ENCODE measurements at regions not wholly inside any gene's neighbourhood (a gene's known extent, or its start where the extent isn't known, plus 50 kb on each side); places are given as distances from the start of the nearest gene placed in this dataset.

DNA sequence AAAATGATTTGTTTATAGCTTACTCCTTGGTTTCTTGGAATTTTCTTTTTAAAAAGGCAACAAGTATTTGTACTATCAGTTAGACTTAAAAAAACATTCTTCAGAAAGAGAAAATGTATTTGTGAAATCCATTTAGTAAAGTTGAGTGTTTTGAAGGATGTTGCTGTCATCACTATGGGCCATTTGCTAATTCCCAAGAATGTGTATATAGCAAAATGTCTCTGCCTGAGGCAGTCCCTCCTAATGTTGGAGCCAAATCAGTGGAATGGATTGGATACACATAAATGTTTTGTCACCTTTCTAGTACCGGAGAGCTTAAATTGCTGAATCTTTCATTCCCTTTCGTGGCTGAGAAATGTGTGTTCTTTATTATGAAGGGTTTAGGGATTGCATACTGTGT, 890.2 kb upstream of the ZEB2 start:
- TF ChIP-seq, protein P1, sequence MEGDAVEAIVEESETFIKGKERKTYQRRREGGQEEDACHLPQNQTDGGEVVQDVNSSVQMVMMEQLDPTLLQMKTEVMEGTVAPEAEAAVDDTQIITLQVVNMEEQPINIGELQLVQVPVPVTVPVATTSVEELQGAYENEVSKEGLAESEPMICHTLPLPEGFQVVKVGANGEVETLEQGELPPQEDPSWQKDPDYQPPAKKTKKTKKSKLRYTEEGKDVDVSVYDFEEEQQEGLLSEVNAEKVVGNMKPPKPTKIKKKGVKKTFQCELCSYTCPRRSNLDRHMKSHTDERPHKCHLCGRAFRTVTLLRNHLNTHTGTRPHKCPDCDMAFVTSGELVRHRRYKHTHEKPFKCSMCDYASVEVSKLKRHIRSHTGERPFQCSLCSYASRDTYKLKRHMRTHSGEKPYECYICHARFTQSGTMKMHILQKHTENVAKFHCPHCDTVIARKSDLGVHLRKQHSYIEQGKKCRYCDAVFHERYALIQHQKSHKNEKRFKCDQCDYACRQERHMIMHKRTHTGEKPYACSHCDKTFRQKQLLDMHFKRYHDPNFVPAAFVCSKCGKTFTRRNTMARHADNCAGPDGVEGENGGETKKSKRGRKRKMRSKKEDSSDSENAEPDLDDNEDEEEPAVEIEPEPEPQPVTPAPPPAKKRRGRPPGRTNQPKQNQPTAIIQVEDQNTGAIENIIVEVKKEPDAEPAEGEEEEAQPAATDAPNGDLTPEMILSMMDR (IDR thresholded peaks at IDR 0.05): no peak
- no peak for TF ChIP-seq POLR2A (IDR thresholded peaks at IDR 0.05)
- no peaks in the 10 kb centered on the region for H3K27me3 ChIP-seq
- no peaks in the 10 kb centered on the region for H3K4me1 ChIP-seq
- no peaks in the 10 kb centered on the region for H3K9me3 ChIP-seq
- no peak overlapping the region for H3K27ac ChIP-seq
- H3K36me3 ChIP-seq: no peaks in the 10 kb centered on the region
- H3K4me3 ChIP-seq (replicated peaks in 1 of 3): no peak overlapping the region
- intact Hi-C loops (cut with DNase I): no loop called here
- WGBS, 2 donors: 78 to 84% methylated on average over 2 of the region's 2 CpGs
- DNase-seq: no peak

DNA sequence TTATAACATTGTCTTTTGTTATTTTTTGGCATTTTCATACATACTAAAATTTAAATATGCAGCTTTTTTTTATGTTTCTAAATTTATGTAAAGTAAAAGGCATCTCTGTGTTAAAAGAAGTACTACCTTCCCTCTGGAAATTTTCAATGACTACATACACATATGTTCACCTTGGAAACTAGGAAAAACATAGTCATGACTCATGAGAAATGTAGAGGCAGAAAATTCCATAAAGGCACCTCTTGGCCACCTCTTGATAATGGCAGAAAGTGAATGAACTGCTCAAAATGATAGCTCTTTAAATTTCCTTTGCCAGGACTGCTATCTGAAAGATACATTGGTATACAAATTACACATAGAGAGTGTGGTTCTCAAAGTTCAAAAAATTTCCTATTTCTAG, 889.1 kb upstream of the ZEB2 start:
- DNase-seq: no peak
- Histone ChIP-seq H3K4me1 (no peaks in the 10 kb centered on the region), H3K4me3 (replicated peaks in 1 of 3) (no peak overlapping the region), H3K36me3 (no peaks in the 10 kb centered on the region), H3K27ac (no peak overlapping the region), H3K27me3 (no peaks in the 10 kb centered on the region), H3K9me3 (no peaks in the 10 kb centered on the region)
- intact Hi-C loops (cut with DNase I): no loop called here
- TF ChIP-seq, protein P1 (IDR thresholded peaks at IDR 0.05): no peak
- no peak for TF ChIP-seq POLR2A (IDR thresholded peaks at IDR 0.05)

DNA sequence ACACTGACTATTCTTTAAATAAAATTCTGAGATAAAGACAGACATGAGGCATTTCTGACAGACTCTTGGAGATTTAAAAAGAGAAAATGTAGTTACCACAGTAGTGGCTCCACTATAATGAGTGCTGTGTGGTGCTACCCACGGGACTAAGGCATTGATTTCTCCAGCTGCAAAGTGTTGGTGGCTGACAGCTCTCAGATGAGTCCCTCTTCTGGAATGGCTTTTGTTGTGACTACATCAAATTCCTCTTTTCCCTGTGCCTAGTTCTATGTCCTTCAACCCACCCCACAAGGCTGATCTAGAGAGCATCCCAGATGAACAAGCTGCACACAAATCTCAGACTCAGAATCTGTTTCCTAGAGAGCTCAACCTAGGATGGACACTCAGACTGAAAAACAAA, 884.8 kb upstream of the ZEB2 start:
- Histone ChIP-seq H3K36me3 (no peaks in the 10 kb centered on the region), H3K4me3 (replicated peaks in 1 of 3) (no peak overlapping the region), H3K4me1 (no peaks in the 10 kb centered on the region), H3K27me3 (no peaks in the 10 kb centered on the region), H3K9me3 (no peaks in the 10 kb centered on the region), H3K27ac (no peak overlapping the region)
- no peak for DNase-seq
- intact Hi-C loops (cut with DNase I): no loop called here
- TF ChIP-seq, protein P1 (IDR thresholded peaks at IDR 0.05): no peak
- no peak for TF ChIP-seq POLR2A (IDR thresholded peaks at IDR 0.05)
- WGBS, 2 donors: 66 to 90% methylated on average over 1 of the region's 1 CpG

DNA sequence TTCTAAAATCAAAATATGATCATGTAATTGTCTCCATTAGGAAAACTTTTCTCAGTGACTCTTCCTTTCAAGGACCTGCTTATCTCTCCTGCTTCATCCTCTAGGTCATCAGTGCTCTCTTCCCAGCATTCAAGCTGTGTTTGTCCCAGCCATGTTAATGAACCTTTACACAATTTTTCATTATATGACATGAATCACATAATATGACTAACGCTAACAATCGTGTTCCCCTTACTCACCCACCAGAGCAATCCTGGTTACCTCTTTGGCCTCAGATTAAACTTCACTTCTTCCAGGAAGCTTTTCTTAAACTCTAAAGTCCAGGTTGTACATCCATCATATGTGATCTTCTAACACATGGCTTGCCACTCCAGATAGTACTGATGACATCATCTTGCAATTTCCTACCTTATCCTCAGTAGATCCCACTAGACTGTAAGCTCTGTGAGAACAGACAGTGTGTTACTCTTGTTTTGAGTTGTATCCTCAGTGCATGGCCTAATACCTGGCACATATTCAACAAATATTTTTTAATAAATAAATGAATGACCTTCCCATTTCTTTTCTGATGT, 882.9 kb upstream of the ZEB2 start:
- H3K27me3 ChIP-seq: no peaks in the 10 kb centered on the region
- H3K27ac ChIP-seq: no peak overlapping the region
- WGBS, 2 donors: 95 to 96% methylated on average over 2 of the region's 2 CpGs
- H3K4me1 ChIP-seq: no peaks in the 10 kb centered on the region
- no peak overlapping the region for H3K4me3 ChIP-seq (replicated peaks in 1 of 3)
- no peak for DNase-seq
- intact Hi-C loops (cut with DNase I): no loop called here
- no peaks in the 10 kb centered on the region for H3K36me3 ChIP-seq
- no peak for TF ChIP-seq POLR2A (IDR thresholded peaks at IDR 0.05)
- TF ChIP-seq, protein P1 (IDR thresholded peaks at IDR 0.05): no peak
- no peaks in the 10 kb centered on the region for H3K9me3 ChIP-seq

DNA sequence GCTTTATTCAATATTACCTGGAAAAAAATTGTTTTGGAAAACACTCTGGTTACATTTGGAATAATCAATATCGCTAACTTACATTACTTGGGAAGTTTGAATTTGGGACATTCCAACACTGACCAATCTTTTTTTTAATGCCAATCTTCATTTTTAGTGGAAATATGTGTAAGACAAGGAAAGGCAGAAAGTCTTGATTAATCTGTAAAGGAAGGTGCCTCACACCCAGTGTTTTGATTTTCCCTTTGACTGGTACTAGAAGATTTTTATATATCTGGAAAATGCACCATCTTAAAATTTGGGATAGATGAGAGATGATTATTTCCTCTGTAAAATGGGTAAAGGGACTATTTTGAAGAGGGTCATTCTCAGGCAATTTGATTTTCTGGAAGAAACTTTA, 879.2 kb upstream of the ZEB2 start:
- Histone ChIP-seq H3K4me3 (replicated peaks in 1 of 3) (no peak overlapping the region), H3K27ac (no peak overlapping the region), H3K36me3 (no peaks in the 10 kb centered on the region), H3K27me3 (no peaks in the 10 kb centered on the region), H3K9me3 (no peaks in the 10 kb centered on the region), H3K4me1 (peaks cover 0 to 6% of the 10 kb centered on the region in 2 donors)
- WGBS, 2 donors: 71 to 100% methylated on average over 1 of the region's 1 CpG
- intact Hi-C loops (cut with DNase I): no loop called here
- DNase-seq: no peak
- TF ChIP-seq POLR2A (IDR thresholded peaks at IDR 0.05): no peak
- TF ChIP-seq, protein P1 (IDR thresholded peaks at IDR 0.05): no peak
